ENCODE measurements at regions not wholly inside any gene's neighbourhood (a gene's known extent, or its start where the extent isn't known, plus 50 kb on each side); places are given as distances from the start of the nearest gene placed in this dataset.
"Not testable (repeated sequence)": the region's sequence is repeated elsewhere in the genome, so short reads cannot be mapped to it uniquely, and the experiment has no call there.

DNA sequence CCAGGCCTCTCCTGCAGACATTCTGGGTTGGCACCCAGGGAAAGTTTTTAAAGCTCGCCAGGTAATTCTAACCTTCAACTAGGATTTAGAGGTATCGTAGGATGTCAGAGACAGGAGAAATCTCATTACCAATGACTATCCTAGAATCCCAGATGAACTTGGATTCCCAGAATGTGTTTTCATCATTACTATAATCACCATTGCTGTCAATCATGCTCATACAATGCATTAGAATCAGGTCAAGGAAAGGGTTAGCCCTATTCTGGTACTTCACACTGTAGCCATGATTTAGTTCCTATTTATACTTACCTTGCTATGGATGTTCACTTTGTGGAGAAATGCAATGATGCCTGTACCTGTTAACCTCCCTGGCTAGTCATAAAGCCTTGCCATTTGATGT, 67.0 kb upstream of the GPR158 start:
- TF ChIP-seq POLR2A (IDR thresholded peaks at IDR 0.05): no peak
- TF ChIP-seq CTCF (IDR thresholded peaks at IDR 0.05): no peak
- no peaks in the 10 kb centered on the region for H3K4me1 ChIP-seq
- no peaks in the 10 kb centered on the region for H3K9me3 ChIP-seq
- intact Hi-C loops (cut with DNase I): no loop called here
- DNase-seq: no peak
- no peak overlapping the region for H3K4me3 ChIP-seq
- WGBS, 4 donors: 91 to 98% (median 92%) methylated on average over 2 of the region's 2 CpGs
- no peaks in the 10 kb centered on the region for H3K27me3 ChIP-seq
- H3K36me3 ChIP-seq: no peaks in the 10 kb centered on the region
- ATAC-seq: no peak
- no peak overlapping the region for H3K27ac ChIP-seq

GRCh38 chr10:25109896-25110295, 64.9 kb upstream of the GPR158 start:
- H3K9me3 ChIP-seq, H3K36me3 ChIP-seq, DNase-seq, H3K27ac ChIP-seq, H3K4me1 ChIP-seq, H3K27me3 ChIP-seq, H3K4me3 ChIP-seq, ATAC-seq: not testable (repeated sequence)
- intact Hi-C loops (cut with DNase I): loop anchor here in 8 of 10 donors (5.0 to 10.0 kb wide), 6 partner anchors 115 to 602 kb away; no protein-coding TSS in a partner anchor
- WGBS, 4 donors: 87 to 92% (median 91%) methylated on average over 7 of the region's 7 CpGs

DNA sequence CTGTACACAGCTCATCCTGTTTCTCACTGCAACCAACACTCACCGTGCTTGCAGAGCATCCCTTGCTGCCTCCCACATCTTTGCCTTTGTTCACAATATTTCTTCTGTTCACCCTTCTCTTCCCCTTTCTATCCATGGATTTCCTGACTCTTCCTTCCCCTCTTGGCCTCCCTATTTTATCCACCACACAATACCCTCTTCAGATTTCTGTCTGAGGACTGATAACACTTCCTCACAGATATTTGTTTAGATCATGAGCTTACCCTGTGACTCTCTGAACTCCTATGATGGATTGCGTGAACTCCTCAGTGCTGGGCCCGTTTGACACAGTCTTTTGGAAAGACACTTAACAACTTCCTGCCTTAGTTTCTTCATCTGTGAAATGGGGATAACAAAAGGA, 62.8 kb upstream of the GPR158 start:
- Histone ChIP-seq H3K9me3 (no peaks in the 10 kb centered on the region), H3K27me3 (peaks cover 0 to 6% (median 0%) of the 10 kb centered on the region in 9 donors), H3K36me3 (no peaks in the 10 kb centered on the region), H3K4me1 (peaks cover 0 to 6% (median 0%) of the 10 kb centered on the region in 12 donors), H3K27ac (no peak overlapping the region), H3K4me3 (no peak overlapping the region)
- intact Hi-C loops (cut with DNase I): loop anchor here (2.0 to 10.0 kb wide), 8 partner anchors 113 to 600 kb away; no protein-coding TSS in a partner anchor
- DNase-seq (no peak), ATAC-seq (no peak)
- no peak for TF ChIP-seq CTCF (IDR thresholded peaks at IDR 0.05)
- no peak for TF ChIP-seq POLR2A (IDR thresholded peaks at IDR 0.05)
- 57 to 70% (median 62%) methylated on average over 3 of the region's 3 CpGs for WGBS, 4 donors

DNA sequence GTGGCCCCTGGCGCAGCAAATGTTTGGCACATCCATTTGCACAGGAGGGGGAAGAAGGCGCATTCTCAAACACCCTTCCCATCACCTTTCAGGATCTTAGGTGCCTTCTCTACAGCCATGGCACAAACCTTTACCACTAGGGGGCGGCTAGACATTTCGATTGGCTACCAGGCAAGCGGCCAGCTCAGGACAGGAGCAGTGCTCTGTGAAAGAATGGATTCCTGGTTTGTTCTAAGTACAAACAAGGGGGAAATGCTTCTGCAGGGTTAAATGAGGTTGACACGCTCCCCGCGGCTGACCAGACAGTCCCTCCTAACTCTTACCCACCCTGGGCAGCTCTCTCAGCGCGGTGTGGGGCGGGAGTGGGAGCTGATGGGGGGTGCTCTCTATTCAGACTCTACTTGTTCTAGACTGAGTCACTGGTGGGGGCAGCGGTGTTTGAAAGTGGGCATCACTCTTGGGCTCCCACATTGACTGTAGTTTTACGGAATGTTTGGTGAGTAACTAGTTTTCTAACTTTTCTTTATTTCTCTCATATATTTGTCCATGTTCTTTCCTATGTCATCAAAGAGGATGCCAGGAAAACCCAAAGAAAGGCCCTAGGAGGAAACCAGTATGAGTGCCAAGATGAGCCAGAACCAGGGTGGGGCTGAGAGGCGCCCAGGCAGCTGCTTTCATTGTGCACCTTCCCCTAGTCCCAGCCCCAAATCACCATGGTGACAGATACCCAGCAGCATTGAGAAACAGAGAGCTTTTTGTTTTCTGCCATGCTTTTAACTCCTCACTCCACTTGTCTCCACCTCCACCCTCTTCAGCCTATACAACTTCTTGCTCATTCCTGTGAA, 61.4 kb upstream of the GPR158 start:
- Histone ChIP-seq H3K9me3 (no peaks in the 10 kb centered on the region), H3K27me3 (peaks cover 0 to 16% (median 0%) of the 10 kb centered on the region in 9 donors), H3K36me3 (no peaks in the 10 kb centered on the region), H3K27ac (no peak overlapping the region), H3K4me1 (peaks cover 0 to 6% (median 0%) of the 10 kb centered on the region in 12 donors), H3K4me3 (no peak overlapping the region)
- ATAC-seq (peak; percentile 67 to 91 (median 88)), DNase-seq (peak; percentile 70 to 80 (median 74))
- intact Hi-C loops (cut with DNase I): loop anchor here (1.0 to 10.0 kb wide), 9 partner anchors 111 to 599 kb away; no protein-coding TSS in a partner anchor
- no peak for TF ChIP-seq POLR2A (IDR thresholded peaks at IDR 0.05)
- TF ChIP-seq CTCF (IDR thresholded peaks at IDR 0.05): peak; percentile 58 to 82 (median 68)
- 20 to 32% (median 24%) methylated on average over 12 to 14 of the region's 14 CpGs for WGBS, 4 donors
